Pancreas (tissue), 10 donors: ENCODE measurements at regions not wholly inside any gene's neighbourhood (a gene's known extent, or its start where the extent isn't known, plus 50 kb on each side); places are given as distances from the start of the nearest gene placed in this dataset.

Experiments
- ATAC-seq, 4 donors: fragments of 200-7000 bp; cut with Tn5 transposase; one replicate each; pipeline versions ENCODE4 v1.8.0 to v1.9.1; 2020; ENCODE audit warnings: mild to moderate bottlenecking in 4 of 4, moderate library complexity in 4 of 4
- DNase-seq, 6 donors: peaks; one replicate each; pipeline ENCODE4 v3.0.0-alpha.2; 2020
- FAIRE-seq: peaks from 2 replicates; lab custom pipeline; 2012; peaks lifted over from hg19 to GRCh38; lab: Jason Lieb, UNC
- H3K27ac ChIP-seq, 4 donors: fragments of 200-600 bp; sonication (generic); 1 replicate in 3 of 4; 2 replicates in 1 of 4; pipeline versions ENCODE4 v1.5.0 to v1.8.0; 2020
- H3K27me3 ChIP-seq, 4 donors: fragments of 200-600 bp; one replicate each; pipeline ENCODE4 v1.8.0; 2021
- H3K36me3 ChIP-seq, 3 donors: fragments of 200-600 bp; sonication (generic) in 1 of 3; one replicate each; pipeline versions ENCODE4 v1.5.0 to v1.8.0; 2020 to 2021
- H3K4me1 ChIP-seq, 3 donors: fragments of 200-600 bp; one replicate each; pipeline ENCODE4 v1.8.0; 2021
- H3K4me3 ChIP-seq, 4 donors: fragments of 200-600 bp; sonication (generic) in 2 of 4; one replicate each; pipeline versions ENCODE4 v1.5.0 to v1.8.0; 2020 to 2021
- H3K9me3 ChIP-seq, 4 donors: fragments of 200-600 bp; one replicate each; pipeline ENCODE4 v1.8.0; 2021
- CTCF ChIP-seq, 4 donors: fragments of 200-600 bp; sonication (generic) in 3 of 4; IDR thresholded peaks; one replicate each; pipeline versions ENCODE4 v1.5.0 to v1.8.0; 2021; ENCODE audit warnings: antibody characterized with exemption in 4 of 4
- WGBS, 2 donors: extraction: QIAGEN DNeasy Blood & Tissue Kit; methylation state at CpG; one replicate each; pipeline ENCODE4 v1.1.7; 2013; 5-methylcytosine and 5-hydroxymethylcytosine counted together
- intact Hi-C, 3 donors: fragments of 100-400 bp; cut with DNase I; formaldehyde crosslinking; loops; one replicate each; pipeline versions ENCODE4 v1.11.1 to v1.14.2; 2022
- donor health status: healthy with polysubstance abuse.
- donor health status: DM: no; HTN: no; CAD: no; lungs with moderate emphysema.
- donor health status: DM: no; HTN: no; CAD: no.
- donor health status: control.
- donor health status: control.
- donor health status: Bipolar disorder and iron deficiency.
- donor health status: DM: yes; HTN: yes; CAD: no.
- donor health status: DM: no; HTN: no; CAD: no.
- donor health status: DM: no; HTN: no; CAD: no.
- donor health status: DM: yes; HTN: yes; CAD: no.

GRCh38 chr9:7516376-7516775, 283.2 kb downstream of the DMAC1 start:
- Histone ChIP-seq H3K27ac (no peak overlapping the region), H3K4me1 (no peaks in the 10 kb centered on the region), H3K36me3 (no peaks in the 10 kb centered on the region), H3K4me3 (no peak overlapping the region), H3K27me3 (no peaks in the 10 kb centered on the region), H3K9me3 (no peaks in the 10 kb centered on the region)
- 61 to 69% methylated on average over 2 of the region's 2 CpGs for WGBS, 2 donors
- no peak for FAIRE-seq
- no peak for ATAC-seq
- intact Hi-C loops: no loop called here
- TF ChIP-seq CTCF (IDR thresholded peaks at IDR 0.05): no peak
- DNase-seq: no peak

GRCh38 chr9:7510199-7510598, 289.4 kb downstream of the DMAC1 start:
- FAIRE-seq: no peak
- no peaks in the 10 kb centered on the region for H3K4me1 ChIP-seq
- 64 to 73% methylated on average over 7 of the region's 7 CpGs for WGBS, 2 donors
- no peaks in the 10 kb centered on the region for H3K27me3 ChIP-seq
- intact Hi-C loops: no loop called here
- ATAC-seq: no peak
- no peaks in the 10 kb centered on the region for H3K36me3 ChIP-seq
- H3K27ac ChIP-seq: no peak overlapping the region
- no peak overlapping the region for H3K4me3 ChIP-seq
- no peak for DNase-seq
- TF ChIP-seq CTCF (IDR thresholded peaks at IDR 0.05): no peak
- no peaks in the 10 kb centered on the region for H3K9me3 ChIP-seq

- TF ChIP-seq CTCF (IDR thresholded peaks at IDR 0.05): no peak
- Histone ChIP-seq H3K4me1 (no peaks in the 10 kb centered on the region), H3K9me3 (no peaks in the 10 kb centered on the region), H3K27ac (no peak overlapping the region), H3K4me3 (no peak overlapping the region), H3K36me3 (no peaks in the 10 kb centered on the region), H3K27me3 (no peaks in the 10 kb centered on the region)
- no peak for ATAC-seq
- WGBS, 2 donors: 68 to 78% methylated on average over 7 of the region's 7 CpGs
- intact Hi-C loops: no loop called here
- FAIRE-seq: no peak
- no peak for DNase-seq
Observed at GRCh38 chr9:7509576-7510145, 289.9 kb downstream of the DMAC1 start.

- no peak overlapping the region for H3K27ac ChIP-seq
- H3K36me3 ChIP-seq: no peaks in the 10 kb centered on the region
- FAIRE-seq (no peak), ATAC-seq (no peak), DNase-seq (no peak)
- no peaks in the 10 kb centered on the region for H3K4me1 ChIP-seq
- TF ChIP-seq CTCF (IDR thresholded peaks at IDR 0.05): no peak
- H3K4me3 ChIP-seq: no peak overlapping the region
- no peaks in the 10 kb centered on the region for H3K9me3 ChIP-seq
- intact Hi-C loops: no loop called here
- no peaks in the 10 kb centered on the region for H3K27me3 ChIP-seq
- WGBS, 2 donors: 58 to 84% methylated on average over 1 of the region's 1 CpG
Observed at GRCh38 chr9:7508516-7508915, 291.1 kb downstream of the DMAC1 start.

GRCh38 chr9:7507566-7508270, 291.9 kb downstream of the DMAC1 start:
- H3K36me3 ChIP-seq: no peaks in the 10 kb centered on the region
- WGBS, 2 donors: 73 to 76% methylated on average over 7 of the region's 7 CpGs
- DNase-seq (no peak), FAIRE-seq (no peak), ATAC-seq (no peak)
- no peak for TF ChIP-seq CTCF (IDR thresholded peaks at IDR 0.05)
- H3K27ac ChIP-seq: no peak overlapping the region
- H3K9me3 ChIP-seq: no peaks in the 10 kb centered on the region
- no peaks in the 10 kb centered on the region for H3K27me3 ChIP-seq
- intact Hi-C loops: no loop called here
- no peaks in the 10 kb centered on the region for H3K4me1 ChIP-seq
- H3K4me3 ChIP-seq: no peak overlapping the region
